ENCODE measurements at regions not wholly inside any gene's neighbourhood (a gene's known extent, or its start where the extent isn't known, plus 50 kb on each side); places are given as distances from the start of the nearest gene placed in this dataset.

DNA sequence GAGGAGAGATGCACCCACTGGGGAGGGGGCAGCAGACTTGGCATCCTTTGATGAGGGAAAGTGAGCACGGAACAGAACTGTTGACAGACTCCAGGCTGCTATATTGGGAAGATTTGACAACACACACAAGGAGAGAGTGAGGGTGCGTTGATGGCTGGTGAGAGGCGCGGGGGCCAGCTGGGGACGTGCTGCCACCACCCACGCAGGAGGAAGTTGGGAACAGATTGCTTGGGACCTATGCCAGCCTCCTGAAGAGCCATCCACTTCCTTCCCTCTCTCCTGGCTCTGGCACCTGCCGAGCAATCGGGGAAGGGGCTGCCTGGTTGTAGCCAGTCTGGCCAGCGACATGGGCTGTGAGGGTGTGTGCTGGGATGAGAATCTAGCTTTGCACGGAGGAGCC, 223.7 kb upstream of the CSF3R start:
- no peak for TF ChIP-seq POLR2A (IDR thresholded peaks at IDR 0.05)
- no peak for TF ChIP-seq POLR2AphosphoS5 (IDR thresholded peaks at IDR 0.05)
- no peak for TF ChIP-seq CTCF (IDR thresholded peaks at IDR 0.05)
